Ammon's horn (tissue), 1 donor: ENCODE measurements at regions not wholly inside any gene's neighbourhood (a gene's known extent, or its start where the extent isn't known, plus 50 kb on each side); places are given as distances from the start of the nearest gene placed in this dataset.
"Not testable (repeated sequence)": the region's sequence is repeated elsewhere in the genome, so short reads cannot be mapped to it uniquely, and the experiment has no call there.

Experiments used
- DNase-seq: peaks from one replicate; pipeline ENCODE4 v3.0.0-alpha.2; 2016; ENCODE audit warnings: low spot score

GRCh38 chr16:55015181-55015913 is 84.7 kb downstream of the IRX5 start:
- no peak for DNase-seq

GRCh38 chr16:55016515-55016914 is 85.8 kb downstream of the IRX5 start:
- DNase-seq = no peak

GRCh38 chr16:55017321-55017720 is 86.7 kb downstream of the IRX5 start:
- DNase-seq = no peak

GRCh38 chr16:55018881-55019280 is 88.2 kb downstream of the IRX5 start:
- DNase-seq = no peak

- no peak for DNase-seq
These were observed 88.9 kb downstream of the IRX5 start for GRCh38 chr16:55019419-55020131.

GRCh38 chr16:55021595-55022475 is 91.2 kb downstream of the IRX5 start:
- no peak for DNase-seq

GRCh38 chr16:55027260-55027659 is 96.6 kb downstream of the IRX5 start:
- not testable (repeated sequence) for DNase-seq

- no peak for DNase-seq
These were observed 98.8 kb downstream of the IRX5 start for GRCh38 chr16:55029509-55029908.

- DNase-seq = no peak
These were observed 100.3 kb downstream of the IRX5 start for GRCh38 chr16:55030944-55031343.

- no peak for DNase-seq
These were observed 100.8 kb downstream of the IRX5 start for GRCh38 chr16:55031481-55031880.

- no peak for DNase-seq
These were observed 102.8 kb downstream of the IRX5 start for GRCh38 chr16:55033225-55034156.

GRCh38 chr16:55035029-55035428 is 104.4 kb downstream of the IRX5 start:
- no peak for DNase-seq

- DNase-seq = no peak
These were observed 105.3 kb downstream of the IRX5 start for GRCh38 chr16:55035956-55036355.

GRCh38 chr16:55036371-55036821 is 105.7 kb downstream of the IRX5 start:
- no peak for DNase-seq

- DNase-seq = no peak
These were observed 106.4 kb downstream of the IRX5 start for GRCh38 chr16:55037046-55037445.

- DNase-seq = no peak
These were observed 107.3 kb downstream of the IRX5 start for GRCh38 chr16:55037966-55038365.

- no peak for DNase-seq
These were observed 108.4 kb downstream of the IRX5 start for GRCh38 chr16:55039042-55039441.

- DNase-seq = no peak
These were observed 108.8 kb downstream of the IRX5 start for GRCh38 chr16:55039511-55039910.

- no peak for DNase-seq
These were observed 109.3 kb downstream of the IRX5 start for GRCh38 chr16:55039931-55040330.

GRCh38 chr16:55040366-55041086 is 109.9 kb downstream of the IRX5 start:
- DNase-seq = no peak
